ENCODE measurements at regions not wholly inside any gene's neighbourhood (a gene's known extent, or its start where the extent isn't known, plus 50 kb on each side); places are given as distances from the start of the nearest gene placed in this dataset.

GRCh38 chr5:168153876-168154270, 137.6 kb upstream of the WWC1 start:
- no peaks in the 10 kb centered on the region for H3K9me3 ChIP-seq (ENCODE audit: low read depth)
- H3K4me3 ChIP-seq: no peak overlapping the region
- H3K27me3 ChIP-seq: no peaks in the 10 kb centered on the region
- DNase-seq (ENCODE audit: low read depth in 1 of 2, low spot score in 1 of 2): no peak
- no peaks in the 10 kb centered on the region for H3K36me3 ChIP-seq
- H3K27ac ChIP-seq: no peak overlapping the region
- no peak for TF ChIP-seq CTCF (IDR thresholded peaks at IDR 0.05; ENCODE audit: low read depth, low read length)
- H3K4me1 ChIP-seq (ENCODE audit: low read depth): no peaks in the 10 kb centered on the region

- Histone ChIP-seq H3K4me1 (ENCODE audit: low read depth) (no peaks in the 10 kb centered on the region), H3K9me3 (ENCODE audit: low read depth) (no peaks in the 10 kb centered on the region), H3K36me3 (no peaks in the 10 kb centered on the region), H3K27me3 (no peaks in the 10 kb centered on the region), H3K4me3 (no peak overlapping the region), H3K27ac (no peak overlapping the region)
- no peak for DNase-seq (ENCODE audit: low read depth in 1 of 2, low spot score in 1 of 2)
- TF ChIP-seq CTCF (IDR thresholded peaks at IDR 0.05; ENCODE audit: low read depth, low read length): no peak
These were observed 135.9 kb upstream of the WWC1 start for GRCh38 chr5:168155585-168155984.

GRCh38 chr5:168156170-168156569, 135.3 kb upstream of the WWC1 start:
- Histone ChIP-seq H3K36me3 (no peaks in the 10 kb centered on the region), H3K4me1 (ENCODE audit: low read depth) (no peaks in the 10 kb centered on the region), H3K9me3 (ENCODE audit: low read depth) (no peaks in the 10 kb centered on the region), H3K27me3 (no peaks in the 10 kb centered on the region), H3K27ac (no peak overlapping the region), H3K4me3 (no peak overlapping the region)
- TF ChIP-seq CTCF (IDR thresholded peaks at IDR 0.05; ENCODE audit: low read depth, low read length): no peak
- no peak for DNase-seq (ENCODE audit: low read depth in 1 of 2, low spot score in 1 of 2)

GRCh38 chr5:168157141-168157540, 134.3 kb upstream of the WWC1 start:
- no peak for DNase-seq (ENCODE audit: low read depth in 1 of 2, low spot score in 1 of 2)
- Histone ChIP-seq H3K36me3 (no peaks in the 10 kb centered on the region), H3K9me3 (ENCODE audit: low read depth) (no peaks in the 10 kb centered on the region), H3K27me3 (no peaks in the 10 kb centered on the region), H3K27ac (no peak overlapping the region), H3K4me1 (ENCODE audit: low read depth) (no peaks in the 10 kb centered on the region), H3K4me3 (no peak overlapping the region)
- TF ChIP-seq CTCF (IDR thresholded peaks at IDR 0.05; ENCODE audit: low read depth, low read length): no peak

- TF ChIP-seq CTCF (IDR thresholded peaks at IDR 0.05; ENCODE audit: low read depth, low read length): no peak
- no peaks in the 10 kb centered on the region for H3K36me3 ChIP-seq
- no peaks in the 10 kb centered on the region for H3K9me3 ChIP-seq (ENCODE audit: low read depth)
- H3K4me3 ChIP-seq: no peak overlapping the region
- no peaks in the 10 kb centered on the region for H3K27me3 ChIP-seq
- no peak overlapping the region for H3K27ac ChIP-seq
- H3K4me1 ChIP-seq (ENCODE audit: low read depth): no peaks in the 10 kb centered on the region
- DNase-seq (ENCODE audit: low read depth in 1 of 2, low spot score in 1 of 2): peak in 1 of 2 donors; percentile 62
These were observed 132.0 kb upstream of the WWC1 start for GRCh38 chr5:168159425-168159824.

GRCh38 chr5:168162464-168162863, 129.0 kb upstream of the WWC1 start:
- no peak for TF ChIP-seq CTCF (IDR thresholded peaks at IDR 0.05; ENCODE audit: low read depth, low read length)
- no peaks in the 10 kb centered on the region for H3K4me1 ChIP-seq (ENCODE audit: low read depth)
- H3K9me3 ChIP-seq (ENCODE audit: low read depth): no peaks in the 10 kb centered on the region
- no peak overlapping the region for H3K4me3 ChIP-seq
- no peaks in the 10 kb centered on the region for H3K36me3 ChIP-seq
- H3K27me3 ChIP-seq: no peaks in the 10 kb centered on the region
- no peak overlapping the region for H3K27ac ChIP-seq
- DNase-seq (ENCODE audit: low read depth in 1 of 2, low spot score in 1 of 2): peak in 1 of 2 donors; percentile 62

Data from cardiac muscle cell (in vitro differentiated cells and primary cell).